GM21576 (cell line): ENCODE measurements at regions not wholly inside any gene's neighbourhood (a gene's known extent, or its start where the extent isn't known, plus 50 kb on each side); places are given as distances from the start of the nearest gene placed in this dataset.
A peak's percentile ranks its signal among the peaks of the same experiment; 100 is the strongest.

Experiments
- ATAC-seq: cut with Tn5 transposase; IDR thresholded peaks from one replicate; pipeline ENCODE4 v1.9.1; 2021; ENCODE audit warnings: mild to moderate bottlenecking, moderate library complexity; ENCODE audit not compliant: unreplicated experiment

- ATAC-seq = peak; percentile 64
Measured at GRCh38 chr4:144902614-144903013, 195.4 kb downstream of the ANAPC10 start.

DNA sequence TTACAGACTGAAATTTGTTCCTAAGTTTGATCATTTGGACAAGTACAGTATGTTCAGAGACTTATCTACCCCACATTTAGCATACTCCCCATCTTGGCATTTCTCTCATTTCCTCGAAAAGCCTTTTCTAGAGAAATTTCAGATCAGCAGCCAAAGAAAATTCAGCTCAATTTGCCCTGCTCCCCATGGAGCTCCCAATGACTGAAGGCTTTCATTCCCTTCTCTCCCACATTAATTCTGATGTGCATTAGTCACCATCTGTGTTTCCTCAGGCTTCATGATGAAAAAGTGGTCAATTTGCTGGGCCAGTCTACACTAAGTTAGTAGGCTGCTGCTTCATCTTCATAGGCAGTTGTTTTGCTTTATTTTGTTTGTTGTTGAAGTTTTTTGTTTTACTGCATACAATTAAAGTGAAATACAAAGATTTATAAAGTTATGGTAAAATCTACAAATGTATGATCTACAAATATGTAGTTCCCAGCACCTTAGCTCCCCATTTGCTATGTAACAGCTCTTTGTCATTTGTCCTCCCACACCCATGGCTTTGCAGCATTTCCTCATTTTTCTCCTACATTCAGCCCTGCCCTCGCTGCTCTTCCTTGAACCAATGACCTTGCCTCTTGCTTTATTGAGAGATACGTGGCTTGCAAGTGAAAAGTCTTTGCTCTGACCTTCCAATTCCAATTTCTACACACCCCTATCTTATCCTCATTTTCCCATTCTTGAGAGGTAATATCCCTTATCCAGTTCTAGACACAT, 193.9 kb downstream of the ANAPC10 start:
- no peak for ATAC-seq

- no peak for ATAC-seq
Measured at GRCh38 chr4:144905286-144905685, 192.7 kb downstream of the ANAPC10 start.

GRCh38 chr4:144906181-144906925, 191.6 kb downstream of the ANAPC10 start:
- no peak for ATAC-seq

GRCh38 chr4:144910723-144911122, 187.3 kb downstream of the ANAPC10 start:
- ATAC-seq = no peak
